H9 (cell line): ENCODE measurements at regions not wholly inside any gene's neighbourhood (a gene's known extent, or its start where the extent isn't known, plus 50 kb on each side); places are given as distances from the start of the nearest gene placed in this dataset.

Source experiments
- DNase-seq: peaks from one replicate; pipeline ENCODE4 v3.0.0-alpha.2; 2017
- H2AFZ ChIP-seq: one replicate; pipeline ENCODE4 v1.6.1; 2013; ENCODE audit warnings: mild to moderate bottlenecking, low read length, control low read depth, moderate library complexity
- H2AK5ac ChIP-seq: 2 replicates; pipeline ENCODE4 v1.6.1; 2013; ENCODE audit warnings: low read length, control low read depth, mixed read lengths; ENCODE audit not compliant: insufficient read length
- H2BK120ac ChIP-seq: one replicate; pipeline ENCODE4 v1.6.1; 2013; ENCODE audit warnings: low read depth, mild to moderate bottlenecking, low read length, control low read depth, inconsistent platforms; ENCODE audit not compliant: poor library complexity, severe bottlenecking
- H2BK12ac ChIP-seq: 2 replicates; pipeline ENCODE4 v1.6.1; 2013; ENCODE audit warnings: low read length, control low read depth, mixed read lengths, low read depth; ENCODE audit not compliant: insufficient read length
- H2BK15ac ChIP-seq: 2 replicates; pipeline ENCODE4 v1.6.1; 2013; ENCODE audit warnings: low read depth, low read length, control low read depth
- H2BK20ac ChIP-seq: one replicate; pipeline ENCODE4 v1.6.1; 2013; ENCODE audit warnings: low read depth, mild to moderate bottlenecking, low read length, control low read depth, inconsistent platforms; ENCODE audit not compliant: poor library complexity, severe bottlenecking
- H2BK5ac ChIP-seq: 2 replicates; pipeline ENCODE4 v1.6.1; 2013; ENCODE audit warnings: low read length, control low read depth, mixed read lengths; ENCODE audit not compliant: insufficient read length
- H3K14ac ChIP-seq: 2 replicates; pipeline ENCODE4 v1.6.1; 2013; ENCODE audit warnings: low read length, control low read depth; ENCODE audit not compliant: insufficient read depth
- H3K18ac ChIP-seq: 2 replicates; pipeline ENCODE4 v1.6.1; 2013; ENCODE audit warnings: low read depth, mild to moderate bottlenecking, mixed read lengths, low read length, control low read depth; ENCODE audit not compliant: insufficient read length
- H3K23ac ChIP-seq: 2 replicates; pipeline ENCODE4 v1.6.1; 2013; ENCODE audit warnings: low read length, control low read depth, mixed read lengths, low read depth; ENCODE audit not compliant: insufficient read length
- H3K23me2 ChIP-seq: 2 replicates; pipeline ENCODE4 v1.6.1; 2013; ENCODE audit warnings: low read depth, mild to moderate bottlenecking, mixed read lengths, low read length, control low read depth; ENCODE audit not compliant: insufficient read length, poor library complexity, severe bottlenecking
- H3K27ac ChIP-seq: 2 replicates; pipeline ENCODE4 v1.5.1; 2013; ENCODE audit warnings: low read length, control low read depth, mixed read lengths, low read depth; ENCODE audit not compliant: insufficient read length
- H3K27me3 ChIP-seq: 2 replicates; pipeline ENCODE4 v1.6.1; 2013; ENCODE audit warnings: low read length, control low read depth, inconsistent platforms; ENCODE audit not compliant: insufficient read depth
- H3K4ac ChIP-seq: 2 replicates; pipeline ENCODE4 v1.6.1; 2013; ENCODE audit warnings: low read depth, mild to moderate bottlenecking, control low read depth, inconsistent platforms, low read length, moderate library complexity
- H3K4me1 ChIP-seq: 2 replicates; pipeline ENCODE4 v1.6.1; 2013; ENCODE audit warnings: low read length, control low read depth, inconsistent platforms; ENCODE audit not compliant: insufficient read depth
- H3K4me2 ChIP-seq: 2 replicates; pipeline ENCODE4 v1.6.1; 2013; ENCODE audit warnings: low read length, control low read depth, mixed read lengths; ENCODE audit not compliant: insufficient read length, insufficient read depth
- H3K56ac ChIP-seq: 2 replicates; pipeline ENCODE4 v1.6.1; 2013; ENCODE audit warnings: low read depth, mild to moderate bottlenecking, mixed read lengths, low read length, control low read depth; ENCODE audit not compliant: insufficient read length
- H3K79me1 ChIP-seq: 2 replicates; pipeline ENCODE4 v1.6.1; 2013; ENCODE audit warnings: low read depth, mild to moderate bottlenecking, moderate library complexity, low read length, control low read depth, inconsistent platforms; ENCODE audit not compliant: insufficient read depth, poor library complexity, severe bottlenecking
- H3K79me2 ChIP-seq: 2 replicates; pipeline ENCODE4 v1.6.1; 2013; ENCODE audit warnings: low read length, control low read depth, inconsistent platforms; ENCODE audit not compliant: insufficient read depth
- H3K9ac ChIP-seq: 2 replicates; pipeline ENCODE4 v1.6.1; 2013; ENCODE audit warnings: low read length, control low read depth, mixed read lengths; ENCODE audit not compliant: insufficient read length; ENCODE audit errors: extremely low read depth
- H3K9me3 ChIP-seq: one replicate; pipeline ENCODE4 v1.6.1; 2013; ENCODE audit warnings: low read depth, low read length, inconsistent platforms; ENCODE audit not compliant: control insufficient read depth
- H3T11ph ChIP-seq: one replicate; pipeline ENCODE4 v1.6.1; 2013; ENCODE audit warnings: mild to moderate bottlenecking, low read length, control low read depth, inconsistent platforms
- H4K20me1 ChIP-seq: one replicate; pipeline ENCODE4 v1.6.1; 2013; ENCODE audit not compliant: control insufficient read depth, insufficient read length, insufficient read depth
- H4K5ac ChIP-seq: 2 replicates; pipeline ENCODE4 v1.6.1; 2013; ENCODE audit warnings: low read depth, mild to moderate bottlenecking, mixed read lengths, low read length, control low read depth; ENCODE audit not compliant: insufficient read length
- H4K8ac ChIP-seq: replicated peaks from 2 replicates; pipeline ENCODE4 v1.6.1; 2013; ENCODE audit warnings: low read length, control low read depth, mixed read lengths, low read depth; ENCODE audit not compliant: insufficient read length
- H4K91ac ChIP-seq: 2 replicates; pipeline ENCODE4 v1.6.1; 2013; ENCODE audit warnings: low read depth, mild to moderate bottlenecking, moderate library complexity, mixed read lengths, low read length, control low read depth; ENCODE audit not compliant: insufficient read length
- H3K27ac Mint-ChIP-seq, 3 experiments: 2 replicates in 2 of 3; 3 replicates in 1 of 3; pipeline ENCODE4 v1.8.0; 2020 to 2021; ENCODE audit warnings: mixed read lengths in 3 of 3, mild to moderate bottlenecking in 1 of 3, moderate library complexity in 1 of 3
- H3K27me3 Mint-ChIP-seq: 2 replicates; pipeline ENCODE4 v1.8.0; 2021; ENCODE audit warnings: low read depth, mild to moderate bottlenecking, moderate library complexity, mixed read lengths
- H3K36me3 Mint-ChIP-seq, 3 experiments: 2 replicates in 2 of 3; 3 replicates in 1 of 3; pipeline ENCODE4 v1.8.0; 2020 to 2021; ENCODE audit warnings: low read depth in 3 of 3, mixed read lengths in 3 of 3; ENCODE audit not compliant: insufficient read depth in 1 of 3
- H3K4me1 Mint-ChIP-seq, 2 experiments: 2 replicates each; pipeline ENCODE4 v1.8.0; 2020; ENCODE audit warnings: mixed read lengths in 2 of 2
- H3K4me3 Mint-ChIP-seq, 2 experiments: 2 replicates in 1 of 2; 3 replicates in 1 of 2; pipeline ENCODE4 v1.8.0; 2020 to 2021; ENCODE audit warnings: mild to moderate bottlenecking in 2 of 2, mixed read lengths in 2 of 2, moderate library complexity in 1 of 2
- H3K9me3 Mint-ChIP-seq, 2 experiments: 2 replicates in 1 of 2; 3 replicates in 1 of 2; pipeline ENCODE4 v1.8.0; 2020; ENCODE audit warnings: mild to moderate bottlenecking in 2 of 2, mixed read lengths in 2 of 2, moderate library complexity in 1 of 2
- CTCF ChIP-seq: fragments of 200-600 bp; sonication (generic); conservative IDR thresholded peaks from 3 replicates; pipeline ENCODE4 v1.8.0; 2021; ENCODE audit warnings: antibody characterized with exemption, mild to moderate bottlenecking
- WGBS: extraction: QIAGEN DNeasy Blood & Tissue Kit; methylation state at CpG from one replicate; pipeline ENCODE4 v1.1.7; 2013; ENCODE audit warnings: missing lambda C conversion rate, low lambda C conversion rate, mixed read lengths; ENCODE audit not compliant: insufficient read length; ENCODE audit errors: extremely low coverage; 5-methylcytosine and 5-hydroxymethylcytosine counted together

DNA sequence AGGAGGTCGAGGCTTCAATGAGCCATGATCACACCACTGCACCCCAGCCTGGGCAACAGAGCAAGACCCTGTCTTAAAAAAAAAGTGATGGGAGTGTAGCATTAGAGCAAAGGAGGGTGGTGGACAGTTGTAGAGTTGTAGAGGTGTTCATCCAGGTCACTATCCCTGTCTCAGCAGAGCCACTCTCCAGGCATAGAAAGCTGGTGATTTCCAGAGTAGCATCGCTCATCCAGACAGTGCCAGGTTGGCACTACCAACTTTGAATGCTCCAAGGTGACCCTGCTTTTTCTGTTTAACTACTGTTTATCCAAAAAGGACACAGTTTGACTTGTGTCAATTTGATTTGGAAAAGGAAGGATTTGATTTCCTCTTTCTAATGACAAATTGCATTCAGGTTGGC is 147.3 kb downstream of the USP46 start:
- Histone ChIP-seq H3K27me3 (no peaks in the 10 kb centered on the region), H3K23ac (no peak overlapping the region), H3K4me2 (no peak overlapping the region), H2BK120ac (no peak overlapping the region), H3K4me1 (no peaks in the 10 kb centered on the region), H2BK15ac (no peak overlapping the region), H2BK12ac (no peak overlapping the region), H4K20me1 (no peaks in the 10 kb centered on the region), H3K14ac (no peak overlapping the region), H3K79me1 (no peaks in the 10 kb centered on the region), H3K23me2 (no peaks in the 10 kb centered on the region), H3K79me2 (no peaks in the 10 kb centered on the region), H2BK20ac (no peak overlapping the region), H3K18ac (no peak overlapping the region), H2AK5ac (no peak overlapping the region), H3T11ph (no peak overlapping the region), H2AFZ (no peak overlapping the region), H3K9ac (no peak overlapping the region), H2BK5ac (no peak overlapping the region), H4K91ac (no peak overlapping the region), H4K8ac (no peak overlapping the region), H3K4ac (no peak overlapping the region), H3K27ac (no peak overlapping the region), H4K5ac (no peak overlapping the region), H3K9me3 (no peaks in the 10 kb centered on the region), H3K56ac (no peak overlapping the region)
- H3K27me3 Mint-ChIP-seq: no peaks in the 10 kb centered on the region; the same call in 1 of the 2 replicates
- TF ChIP-seq CTCF: no peak
- no peak overlapping the region for H3K4me3 Mint-ChIP-seq
- no peak overlapping the region for H3K27ac Mint-ChIP-seq
- H3K36me3 Mint-ChIP-seq: peaks cover 0 to 2% (median 0%) of the 10 kb centered on the region in 3 experiments; a peak in 1 of 7 replicates
- DNase-seq: no peak
- no CpG with 5 or more reads among the region's 2 CpGs for WGBS
- peaks cover 9 to 11% of the 10 kb centered on the region in 2 experiments for H3K9me3 Mint-ChIP-seq
- H3K4me1 Mint-ChIP-seq: no peaks in the 10 kb centered on the region
